Suprapubic skin (tissue), 4 donors: ENCODE measurements at regions not wholly inside any gene's neighbourhood (a gene's known extent, or its start where the extent isn't known, plus 50 kb on each side); places are given as distances from the start of the nearest gene placed in this dataset.

Experiments used
- DNase-seq, 2 donors: peaks; one replicate each; pipeline ENCODE4 v3.0.0-alpha.2; 2019; ENCODE audit warnings: low spot score in 2 of 2
- H3K27ac ChIP-seq: fragments of 200-600 bp; sonication (generic); one replicate; pipeline ENCODE4 v1.5.1; 2019
- H3K27me3 ChIP-seq: fragments of 200-600 bp; sonication (generic); one replicate; pipeline ENCODE4 v1.5.1; 2019
- H3K36me3 ChIP-seq: fragments of 200-600 bp; sonication (generic); one replicate; pipeline ENCODE4 v1.5.1; 2019
- H3K4me1 ChIP-seq: fragments of 200-600 bp; sonication (generic); one replicate; pipeline ENCODE4 v1.5.1; 2019
- H3K4me3 ChIP-seq: fragments of 200-600 bp; sonication (generic); one replicate; pipeline ENCODE4 v1.5.1; 2019; ENCODE audit warnings: mild to moderate bottlenecking
- H3K9me3 ChIP-seq: fragments of 200-600 bp; sonication (generic); one replicate; pipeline ENCODE4 v1.5.1; 2019
- CTCF ChIP-seq, 2 donors: fragments of 200-600 bp in 1 of 2; fragments of 450-650 bp in 1 of 2; sonication (generic) in 1 of 2; IDR thresholded peaks; one replicate each; pipeline ENCODE4 v1.5.1; 2016 to 2019; ENCODE audit warnings: antibody characterized with exemption in 2 of 2, mild to moderate bottlenecking in 1 of 2, moderate library complexity in 1 of 2
- EP300 ChIP-seq: sonication (generic); formaldehyde crosslinking; IDR thresholded peaks from one replicate; pipeline ENCODE4 v1.6.1; 2017; ENCODE audit warnings: antibody characterized with exemption
- POLR2A ChIP-seq, 2 donors: fragments of 450-650 bp; IDR thresholded peaks; one replicate each; pipeline ENCODE4 v1.6.1; 2017; ENCODE audit warnings: antibody characterized with exemption in 2 of 2, mild to moderate bottlenecking in 2 of 2, moderate library complexity in 2 of 2
- POLR2AphosphoS5 ChIP-seq, 3 donors: sonication (generic); formaldehyde crosslinking; IDR thresholded peaks; one replicate each; pipeline ENCODE4 v1.6.1; 2017; ENCODE audit warnings: antibody characterized with exemption in 3 of 3
- WGBS: methylation state at CpG from one replicate; pipeline ENCODE4 v1.1.5; 2018; 5-methylcytosine and 5-hydroxymethylcytosine counted together

GRCh38 chr22:47632701-47633100 lies 870.3 kb downstream of the TBC1D22A start:
- peaks cover 6% of the 10 kb centered on the region for H3K4me1 ChIP-seq
- TF ChIP-seq POLR2A (IDR thresholded peaks at IDR 0.05) (no peak), POLR2AphosphoS5 (IDR thresholded peaks at IDR 0.05) (no peak), EP300 (no peak), CTCF (IDR thresholded peaks at IDR 0.05) (no peak)
- no peak for DNase-seq
- peak overlapping the region; percentile 43 for H3K4me3 ChIP-seq
- no peaks in the 10 kb centered on the region for H3K9me3 ChIP-seq
- peaks cover 11% of the 10 kb centered on the region for H3K27me3 ChIP-seq
- WGBS: 13% methylated on average over 10 of the region's 10 CpGs
- H3K36me3 ChIP-seq: peaks cover 8% of the 10 kb centered on the region
- H3K27ac ChIP-seq: no peak overlapping the region

GRCh38 chr22:47631571-47632102 lies 869.2 kb downstream of the TBC1D22A start:
- Histone ChIP-seq H3K36me3 (peaks cover 2% of the 10 kb centered on the region), H3K9me3 (no peaks in the 10 kb centered on the region), H3K4me1 (peaks cover 16% of the 10 kb centered on the region), H3K27ac (peak overlapping the region; percentile 61), H3K27me3 (peaks cover 11% of the 10 kb centered on the region), H3K4me3 (peak overlapping the region; percentile 43)
- no peak for DNase-seq
- no peak for TF ChIP-seq POLR2A (IDR thresholded peaks at IDR 0.05)
- TF ChIP-seq POLR2AphosphoS5 (IDR thresholded peaks at IDR 0.05): peak in 1 of 3 donors; percentile 20
- WGBS: 62% methylated on average over 28 of the region's 31 CpGs

- WGBS: 74% methylated on average over 21 of the region's 22 CpGs
- Histone ChIP-seq H3K9me3 (no peaks in the 10 kb centered on the region), H3K27me3 (peaks cover 17% of the 10 kb centered on the region)
These were observed 868.5 kb downstream of the TBC1D22A start for GRCh38 chr22:47630741-47631534.

GRCh38 chr22:47629791-47630655 lies 867.6 kb downstream of the TBC1D22A start:
- H3K27me3 ChIP-seq: peaks cover 24% of the 10 kb centered on the region
- WGBS: 67% methylated on average over 8 of the region's 11 CpGs
- DNase-seq: no peak

More at GRCh38 chr22:47630741-47631534, 868.5 kb downstream of the TBC1D22A start:
- no peak overlapping the region for H3K4me3 ChIP-seq
- no peak for DNase-seq
- H3K4me1 ChIP-seq: peaks cover 16% of the 10 kb centered on the region
- H3K36me3 ChIP-seq: no peaks in the 10 kb centered on the region
- TF ChIP-seq EP300 (no peak), CTCF (IDR thresholded peaks at IDR 0.05) (no peak), POLR2AphosphoS5 (IDR thresholded peaks at IDR 0.05) (no peak), POLR2A (IDR thresholded peaks at IDR 0.05) (no peak)
- no peak overlapping the region for H3K27ac ChIP-seq

More at GRCh38 chr22:47629791-47630655, 867.6 kb downstream of the TBC1D22A start:
- Histone ChIP-seq H3K4me1 (peaks cover 16% of the 10 kb centered on the region), H3K36me3 (no peaks in the 10 kb centered on the region), H3K4me3 (no peak overlapping the region), H3K9me3 (no peaks in the 10 kb centered on the region), H3K27ac (no peak overlapping the region)
- TF ChIP-seq CTCF (IDR thresholded peaks at IDR 0.05) (no peak), EP300 (no peak), POLR2AphosphoS5 (IDR thresholded peaks at IDR 0.05) (no peak), POLR2A (IDR thresholded peaks at IDR 0.05) (no peak)
